OCI-LY7 (cell line): ENCODE measurements at regions not wholly inside any gene's neighbourhood (a gene's known extent, or its start where the extent isn't known, plus 50 kb on each side); places are given as distances from the start of the nearest gene placed in this dataset.
A peak's percentile ranks its signal among the peaks of the same experiment; 100 is the strongest.

Experiments used
- BruUV-seq: library from RNA; stranded (reverse); fragments of 400-500 nt; replicated peaks from 2 replicates; lab custom pipeline; 2021; lab: Mats Ljungman, UMichigan
- CTCF ChIA-PET: fragments of 300-600 bp; sonication (Branson Sonifier 250); formaldehyde crosslinking; loops from one replicate; lab custom pipeline; 2022; ENCODE audit warnings: antibody characterized with exemption; ENCODE audit not compliant: unreplicated experiment; lab: Charles Lee
- POLR2A ChIA-PET: fragments of 300-600 bp; sonication (Branson Sonifier 250); formaldehyde crosslinking; loops from one replicate; lab custom pipeline; 2022; ENCODE audit warnings: antibody characterized with exemption; lab: Charles Lee
- DNase-seq: peaks from one replicate; pipeline ENCODE4 v3.0.0-alpha.2; 2015; ENCODE audit warnings: low spot score
- H2AFZ ChIP-seq: fragments of 200-600 bp; sonication (generic), shearing (Covaris generic); 2 replicates; pipeline ENCODE4 v1.6.1; 2014; ENCODE audit warnings: mild to moderate bottlenecking, antibody characterized with exemption, low read length, moderate library complexity
- H3K27ac ChIP-seq: fragments of 200-600 bp; sonication (generic); 2 replicates; pipeline ENCODE4 v1.5.1; 2014; ENCODE audit warnings: mixed run types, low read depth, mild to moderate bottlenecking, moderate library complexity, low read length, inconsistent platforms; ENCODE audit not compliant: poor library complexity, severe bottlenecking
- H3K36me3 ChIP-seq: fragments of 200-600 bp; sonication (generic); 2 replicates; pipeline ENCODE4 v1.6.1; 2014; ENCODE audit warnings: mild to moderate bottlenecking, antibody characterized with exemption, low read length, moderate library complexity, mixed read lengths; ENCODE audit not compliant: insufficient read depth
- H3K4me1 ChIP-seq: fragments of 200-600 bp; sonication (generic); 2 replicates; pipeline ENCODE4 v1.5.1; 2014; ENCODE audit warnings: mild to moderate bottlenecking, low read length; ENCODE audit not compliant: insufficient read depth, poor library complexity, severe bottlenecking
- H3K4me2 ChIP-seq: fragments of 200-600 bp; sonication (generic); 2 replicates; pipeline ENCODE4 v1.6.1; 2014; ENCODE audit warnings: mild to moderate bottlenecking, low read length
- H3K4me3 ChIP-seq: fragments of 200-600 bp; sonication (generic); 2 replicates; pipeline ENCODE4 v1.5.1; 2014; ENCODE audit warnings: mild to moderate bottlenecking, low read depth, low read length; ENCODE audit not compliant: poor library complexity, severe bottlenecking
- H3K79me2 ChIP-seq: fragments of 200-600 bp; sonication (generic); 2 replicates; pipeline ENCODE4 v1.6.1; 2016; ENCODE audit warnings: low read depth, mild to moderate bottlenecking, low read length, moderate library complexity, mixed read lengths; ENCODE audit not compliant: insufficient read depth
- H3K9me2 ChIP-seq: fragments of 200-600 bp; sonication (generic); 2 replicates; pipeline ENCODE4 v1.6.1; 2016; ENCODE audit warnings: mild to moderate bottlenecking, low read length, mixed read lengths; ENCODE audit not compliant: insufficient read depth
- H3K9me3 ChIP-seq: fragments of 200-600 bp; sonication (generic); 2 replicates; pipeline ENCODE4 v1.6.1; 2014; ENCODE audit warnings: mild to moderate bottlenecking, mixed run types, low read length, mixed read lengths
- H4K20me1 ChIP-seq: fragments of 200-600 bp; sonication (generic); 2 replicates; pipeline ENCODE4 v1.6.1; 2014; ENCODE audit warnings: mild to moderate bottlenecking, antibody characterized with exemption, low read length, moderate library complexity, mixed read lengths; ENCODE audit not compliant: insufficient read depth
- CTCF ChIP-seq: fragments of 200-600 bp; sonication (generic); conservative IDR thresholded peaks from 2 replicates; pipeline ENCODE4 v1.5.1; 2014; ENCODE audit warnings: mild to moderate bottlenecking, antibody characterized with exemption, low read length, moderate library complexity, mixed read lengths
- EZH2phosphoT487 ChIP-seq: fragments of 200-600 bp; sonication (generic); IDR thresholded peaks from 2 replicates; pipeline ENCODE4 v1.6.1; 2018; ENCODE audit warnings: low read depth, borderline replicate concordance, mild to moderate bottlenecking, mixed run types, antibody characterized with exemption, low read length, moderate library complexity, mixed read lengths
- intact Hi-C: fragments of 100-400 bp; cut with micrococcal nuclease; formaldehyde crosslinking; loops from one replicate; pipeline ENCODE4 v1.10.0; 2022; ENCODE audit not compliant: unreplicated experiment

DNA sequence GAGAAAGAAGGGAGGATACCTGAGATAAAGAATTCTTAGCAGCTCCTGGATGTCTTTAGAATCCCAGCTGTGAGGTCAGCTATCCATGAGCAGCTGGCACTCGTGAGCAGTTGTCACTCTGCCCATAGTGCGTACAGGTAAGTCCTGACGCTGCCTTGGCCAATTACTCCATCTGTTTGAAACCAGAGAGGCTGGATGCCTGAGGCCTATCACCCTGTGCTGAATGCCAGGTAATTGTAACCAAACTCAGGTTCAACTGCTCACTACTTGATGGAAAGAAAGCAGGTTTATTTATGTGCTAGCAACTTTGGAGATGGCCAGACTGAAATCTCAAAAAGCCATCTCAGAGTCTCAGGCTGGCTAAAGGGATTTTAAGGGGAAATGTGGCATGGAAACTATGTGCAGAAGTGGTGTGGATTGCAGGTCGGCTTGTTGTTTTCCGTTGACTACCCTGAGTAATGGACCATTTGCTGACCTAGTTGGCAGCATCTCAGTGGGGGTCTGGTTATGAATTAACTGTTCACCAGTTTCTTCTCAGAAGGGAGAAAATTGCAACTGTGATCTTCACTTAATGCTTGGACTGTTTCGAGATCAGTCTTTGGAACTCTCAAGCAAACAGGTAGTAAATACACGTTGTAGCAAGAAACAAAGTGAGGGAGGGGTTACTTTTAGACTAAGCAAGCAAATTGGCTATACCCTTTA lies 1614.0 kb upstream of the PCDH10 start:
- ChIA-PET CTCF (no interaction called here), POLR2A (interaction anchor here (0.7 to 1.5 kb wide), 2 partner anchors 11 to 691 kb away, joined by 4 read pairs; no protein-coding TSS in a partner anchor)
- no peaks in the 10 kb centered on the region for H3K36me3 ChIP-seq
- TF ChIP-seq EZH2phosphoT487, result no peak
- TF ChIP-seq CTCF, result no peak
- no peak for DNase-seq
- no peaks in the 10 kb centered on the region for H3K9me3 ChIP-seq
- H3K27ac ChIP-seq, result no peak overlapping the region
- H3K4me1 ChIP-seq, result no peaks in the 10 kb centered on the region
- no peak overlapping the region for H3K4me2 ChIP-seq
- no peaks in the 10 kb centered on the region for H3K9me2 ChIP-seq
- no peaks in the 10 kb centered on the region for H4K20me1 ChIP-seq
- intact Hi-C loops, result no loop called here
- no peak overlapping the region for H3K4me3 ChIP-seq
- BruUV-seq, result no TSS peak
- H3K79me2 ChIP-seq, result no peaks in the 10 kb centered on the region
- peak overlapping the region; percentile 60 for H2AFZ ChIP-seq

DNA sequence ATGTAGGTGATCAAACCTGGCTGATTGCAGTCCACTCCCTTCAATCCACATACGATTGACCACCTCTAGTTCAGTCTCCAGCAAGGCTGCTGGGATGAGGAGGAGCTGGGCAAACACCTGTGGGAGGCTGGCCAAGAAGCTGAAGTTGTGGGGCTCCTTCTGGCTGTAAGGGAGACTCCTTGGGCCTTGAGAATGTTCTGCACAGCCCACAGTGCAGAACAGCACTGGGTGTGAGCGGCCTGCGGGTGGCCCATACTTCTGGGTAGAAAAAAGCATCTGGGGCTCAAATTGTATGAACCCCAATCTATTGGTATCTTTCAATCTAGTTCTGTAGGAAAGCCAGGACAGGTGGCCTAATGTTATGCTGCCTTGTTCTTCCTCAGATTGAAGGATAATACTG lies 1608.8 kb upstream of the PCDH10 start:
- CTCF ChIA-PET, result no interaction called here

More for the DNA sequence above, 1608.8 kb upstream of the PCDH10 start:
- H3K4me1 ChIP-seq, result no peaks in the 10 kb centered on the region
- DNase-seq, result no peak
- H3K36me3 ChIP-seq, result no peaks in the 10 kb centered on the region
- TF ChIP-seq EZH2phosphoT487 (no peak), CTCF (no peak)
- no peaks in the 10 kb centered on the region for H3K9me3 ChIP-seq
- no peaks in the 10 kb centered on the region for H4K20me1 ChIP-seq
- no peak overlapping the region for H3K27ac ChIP-seq
- H3K79me2 ChIP-seq, result no peaks in the 10 kb centered on the region
- intact Hi-C loops, result no loop called here
- no peaks in the 10 kb centered on the region for H3K9me2 ChIP-seq
- no peak overlapping the region for H3K4me3 ChIP-seq
- BruUV-seq, result no TSS peak
- no peak overlapping the region for H3K4me2 ChIP-seq
- no peak overlapping the region for H2AFZ ChIP-seq
- POLR2A ChIA-PET, result interaction anchor here (2.4 kb wide), 1 partner anchor 12 kb away, joined by 7 read pairs; no protein-coding TSS in a partner anchor
